OCI-LY3 (cell line): ENCODE measurements at regions not wholly inside any gene's neighbourhood (a gene's known extent, or its start where the extent isn't known, plus 50 kb on each side); places are given as distances from the start of the nearest gene placed in this dataset.

ENCODE experiments used
- CTCF ChIP-seq: fragments of 200-600, 300-600 bp; sonication (generic); IDR thresholded peaks from 2 replicates; pipeline ENCODE4 v1.5.1; 2014; ENCODE audit warnings: antibody characterized with exemption, low read length, low read depth
- EZH2phosphoT487 ChIP-seq: fragments of 200-600 bp; shearing (Covaris generic); IDR thresholded peaks from 2 replicates; pipeline ENCODE4 v1.6.1; 2018; ENCODE audit warnings: antibody characterized with exemption, mixed run types, low read depth

GRCh38 chr10:90998733-90999511 lies 78.0 kb upstream of the ANKRD1 start:
- TF ChIP-seq CTCF (no peak), EZH2phosphoT487 (no peak)
